ENCODE measurements at regions not wholly inside any gene's neighbourhood (a gene's known extent, or its start where the extent isn't known, plus 50 kb on each side); places are given as distances from the start of the nearest gene placed in this dataset.
"Not testable (repeated sequence)": the region's sequence is repeated elsewhere in the genome, so short reads cannot be mapped to it uniquely, and the experiment has no call there.

GRCh38 chr9:26228273-26228672, 550.0 kb upstream of the TUSC1 start:
- Histone ChIP-seq H3K36me3 (ENCODE audit: insufficient read depth, low read length) (no peaks in the 10 kb centered on the region), H3K4me3 (ENCODE audit: low read depth, low read length) (no peak overlapping the region), H3K79me2 (ENCODE audit: control insufficient read depth, insufficient read depth, low read length, unreplicated experiment) (no peaks in the 10 kb centered on the region), H3K27ac (ENCODE audit: low read depth, low read length) (no peak overlapping the region), H3K4me1 (ENCODE audit: control insufficient read depth, insufficient read depth, low read length, unreplicated experiment) (no peaks in the 10 kb centered on the region), H2AFZ (ENCODE audit: low read length, unreplicated experiment) (no peak overlapping the region), H3K27me3 (ENCODE audit: insufficient read depth, low read length) (no peaks in the 10 kb centered on the region)

- Histone ChIP-seq H3K36me3 (ENCODE audit: insufficient read depth, low read length) (no peaks in the 10 kb centered on the region), H2AFZ (ENCODE audit: low read length, unreplicated experiment) (no peak overlapping the region), H3K79me2 (ENCODE audit: control insufficient read depth, insufficient read depth, low read length, unreplicated experiment) (no peaks in the 10 kb centered on the region), H3K27ac (ENCODE audit: low read depth, low read length) (no peak overlapping the region), H3K4me3 (ENCODE audit: low read depth, low read length) (no peak overlapping the region), H3K4me1 (ENCODE audit: control insufficient read depth, insufficient read depth, low read length, unreplicated experiment) (no peaks in the 10 kb centered on the region), H3K27me3 (ENCODE audit: insufficient read depth, low read length) (no peaks in the 10 kb centered on the region)
Observed at GRCh38 chr9:26221290-26221689, 543.0 kb upstream of the TUSC1 start.

GRCh38 chr9:26220367-26220766, 542.1 kb upstream of the TUSC1 start:
- Histone ChIP-seq H3K27me3 (ENCODE audit: insufficient read depth, low read length) (no peaks in the 10 kb centered on the region), H3K4me3 (ENCODE audit: low read depth, low read length) (peak overlapping the region; percentile 57), H3K27ac (ENCODE audit: low read depth, low read length) (no peak overlapping the region), H2AFZ (ENCODE audit: low read length, unreplicated experiment) (no peak overlapping the region), H3K36me3 (ENCODE audit: insufficient read depth, low read length) (no peaks in the 10 kb centered on the region), H3K79me2 (ENCODE audit: control insufficient read depth, insufficient read depth, low read length, unreplicated experiment) (no peaks in the 10 kb centered on the region), H3K4me1 (ENCODE audit: control insufficient read depth, insufficient read depth, low read length, unreplicated experiment) (no peaks in the 10 kb centered on the region)

- Histone ChIP-seq H3K4me3 (ENCODE audit: low read depth, low read length) (peak overlapping the region; percentile 57), H3K79me2 (ENCODE audit: control insufficient read depth, insufficient read depth, low read length, unreplicated experiment) (no peaks in the 10 kb centered on the region), H3K36me3 (ENCODE audit: insufficient read depth, low read length) (no peaks in the 10 kb centered on the region)
Observed at GRCh38 chr9:26219961-26220360, 541.7 kb upstream of the TUSC1 start.

GRCh38 chr9:26216702-26217101, 538.5 kb upstream of the TUSC1 start:
- Histone ChIP-seq H3K4me1 (ENCODE audit: control insufficient read depth, insufficient read depth, low read length, unreplicated experiment) (no peaks in the 10 kb centered on the region), H3K36me3 (ENCODE audit: insufficient read depth, low read length) (no peaks in the 10 kb centered on the region), H3K4me3 (ENCODE audit: low read depth, low read length) (no peak overlapping the region), H3K79me2 (ENCODE audit: control insufficient read depth, insufficient read depth, low read length, unreplicated experiment) (no peaks in the 10 kb centered on the region), H2AFZ (ENCODE audit: low read length, unreplicated experiment) (no peak overlapping the region), H3K27ac (ENCODE audit: low read depth, low read length) (no peak overlapping the region), H3K27me3 (ENCODE audit: insufficient read depth, low read length) (no peaks in the 10 kb centered on the region)

More at GRCh38 chr9:26219961-26220360, 541.7 kb upstream of the TUSC1 start:
- Histone ChIP-seq H3K27me3 (ENCODE audit: insufficient read depth, low read length) (no peaks in the 10 kb centered on the region), H2AFZ (ENCODE audit: low read length, unreplicated experiment) (no peak overlapping the region), H3K4me1 (ENCODE audit: control insufficient read depth, insufficient read depth, low read length, unreplicated experiment) (no peaks in the 10 kb centered on the region), H3K27ac (ENCODE audit: low read depth, low read length) (no peak overlapping the region)

- not testable (repeated sequence) for H3K36me3 ChIP-seq (ENCODE audit: insufficient read depth, low read length); H3K27me3 ChIP-seq (ENCODE audit: insufficient read depth, low read length); H3K4me1 ChIP-seq (ENCODE audit: control insufficient read depth, insufficient read depth, low read length, unreplicated experiment); H3K79me2 ChIP-seq (ENCODE audit: control insufficient read depth, insufficient read depth, low read length, unreplicated experiment); H2AFZ ChIP-seq (ENCODE audit: low read length, unreplicated experiment); H3K4me3 ChIP-seq (ENCODE audit: low read depth, low read length); H3K27ac ChIP-seq (ENCODE audit: low read depth, low read length)
Observed at GRCh38 chr9:26214713-26215444, 536.6 kb upstream of the TUSC1 start.

GRCh38 chr9:26210338-26210851, 532.2 kb upstream of the TUSC1 start:
- H3K4me1 ChIP-seq (ENCODE audit: control insufficient read depth, insufficient read depth, low read length, unreplicated experiment), result peaks cover 6% of the 10 kb centered on the region
- no peak overlapping the region for H3K27ac ChIP-seq (ENCODE audit: low read depth, low read length)
- peak overlapping the region; percentile 47 for H3K4me3 ChIP-seq (ENCODE audit: low read depth, low read length)
- H3K27me3 ChIP-seq (ENCODE audit: insufficient read depth, low read length), result no peaks in the 10 kb centered on the region
- no peaks in the 10 kb centered on the region for H3K79me2 ChIP-seq (ENCODE audit: control insufficient read depth, insufficient read depth, low read length, unreplicated experiment)
- peak overlapping the region; percentile 43 for H2AFZ ChIP-seq (ENCODE audit: low read length, unreplicated experiment)
- H3K36me3 ChIP-seq (ENCODE audit: insufficient read depth, low read length), result no peaks in the 10 kb centered on the region

- no peaks in the 10 kb centered on the region for H3K79me2 ChIP-seq (ENCODE audit: control insufficient read depth, insufficient read depth, low read length, unreplicated experiment)
Observed at GRCh38 chr9:26205261-26205660, 527.0 kb upstream of the TUSC1 start.

GRCh38 chr9:26193237-26193636, 515.0 kb upstream of the TUSC1 start:
- Histone ChIP-seq H3K27me3 (ENCODE audit: insufficient read depth, low read length) (no peaks in the 10 kb centered on the region), H3K27ac (ENCODE audit: low read depth, low read length) (no peak overlapping the region), H3K4me3 (ENCODE audit: low read depth, low read length) (no peak overlapping the region), H3K79me2 (ENCODE audit: control insufficient read depth, insufficient read depth, low read length, unreplicated experiment) (no peaks in the 10 kb centered on the region), H3K4me1 (ENCODE audit: control insufficient read depth, insufficient read depth, low read length, unreplicated experiment) (no peaks in the 10 kb centered on the region), H2AFZ (ENCODE audit: low read length, unreplicated experiment) (no peak overlapping the region), H3K36me3 (ENCODE audit: insufficient read depth, low read length) (no peaks in the 10 kb centered on the region)

More at GRCh38 chr9:26205261-26205660, 527.0 kb upstream of the TUSC1 start:
- Histone ChIP-seq H3K4me3 (ENCODE audit: low read depth, low read length) (no peak overlapping the region), H3K4me1 (ENCODE audit: control insufficient read depth, insufficient read depth, low read length, unreplicated experiment) (peaks cover 2% of the 10 kb centered on the region), H3K27ac (ENCODE audit: low read depth, low read length) (no peak overlapping the region), H2AFZ (ENCODE audit: low read length, unreplicated experiment) (no peak overlapping the region), H3K27me3 (ENCODE audit: insufficient read depth, low read length) (no peaks in the 10 kb centered on the region), H3K36me3 (ENCODE audit: insufficient read depth, low read length) (no peaks in the 10 kb centered on the region)

GRCh38 chr9:26191711-26192110, 513.5 kb upstream of the TUSC1 start:
- Histone ChIP-seq H3K4me3 (ENCODE audit: low read depth, low read length) (no peak overlapping the region), H3K4me1 (ENCODE audit: control insufficient read depth, insufficient read depth, low read length, unreplicated experiment) (no peaks in the 10 kb centered on the region), H2AFZ (ENCODE audit: low read length, unreplicated experiment) (no peak overlapping the region), H3K79me2 (ENCODE audit: control insufficient read depth, insufficient read depth, low read length, unreplicated experiment) (no peaks in the 10 kb centered on the region), H3K36me3 (ENCODE audit: insufficient read depth, low read length) (no peaks in the 10 kb centered on the region), H3K27ac (ENCODE audit: low read depth, low read length) (no peak overlapping the region), H3K27me3 (ENCODE audit: insufficient read depth, low read length) (no peaks in the 10 kb centered on the region)

- Histone ChIP-seq H3K36me3 (ENCODE audit: insufficient read depth, low read length) (no peaks in the 10 kb centered on the region), H3K79me2 (ENCODE audit: control insufficient read depth, insufficient read depth, low read length, unreplicated experiment) (no peaks in the 10 kb centered on the region), H2AFZ (ENCODE audit: low read length, unreplicated experiment) (no peak overlapping the region), H3K4me3 (ENCODE audit: low read depth, low read length) (no peak overlapping the region), H3K27me3 (ENCODE audit: insufficient read depth, low read length) (no peaks in the 10 kb centered on the region), H3K4me1 (ENCODE audit: control insufficient read depth, insufficient read depth, low read length, unreplicated experiment) (no peaks in the 10 kb centered on the region), H3K27ac (ENCODE audit: low read depth, low read length) (no peak overlapping the region)
Observed at GRCh38 chr9:26181836-26182235, 503.6 kb upstream of the TUSC1 start.

All from ACC112 (cell line).